ENCODE measurements at regions not wholly inside any gene's neighbourhood (a gene's known extent, or its start where the extent isn't known, plus 50 kb on each side); places are given as distances from the start of the nearest gene placed in this dataset.

DNA sequence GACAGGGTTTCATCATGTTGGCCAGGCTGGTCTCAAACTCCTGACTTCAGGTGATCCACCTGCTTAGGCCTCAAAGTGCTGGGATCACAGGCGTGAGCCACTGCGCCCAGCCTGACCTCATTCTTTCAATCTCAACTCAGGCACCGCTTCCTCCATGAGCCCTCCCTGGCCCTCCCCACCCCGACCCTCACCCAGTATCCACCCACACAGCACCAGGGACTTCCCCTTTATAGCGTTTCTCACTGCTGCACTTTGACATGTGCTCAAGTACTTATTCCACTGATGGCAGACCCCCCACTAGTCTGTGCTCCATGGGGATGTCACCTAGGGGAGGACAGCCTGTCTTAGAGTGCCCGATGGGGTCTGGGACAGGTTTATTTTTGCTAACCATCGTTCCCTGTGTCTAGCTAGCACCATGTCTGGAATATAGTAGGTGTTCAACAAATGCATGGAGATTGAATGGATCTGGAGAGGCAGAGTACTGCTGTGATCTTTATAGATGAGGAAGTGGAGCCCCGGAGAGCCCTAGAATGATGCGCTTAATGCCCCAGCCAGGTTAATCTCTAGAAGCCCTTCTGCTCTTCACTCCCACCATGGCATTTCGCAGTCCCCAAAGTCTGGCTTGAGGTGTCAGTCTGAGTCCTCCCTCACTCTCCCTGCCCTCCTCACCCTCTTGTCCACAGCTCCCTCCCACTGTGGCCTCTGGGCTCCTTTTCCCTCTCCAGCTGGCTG, 258.8 kb downstream of the RPS24 start:
- intact Hi-C loops (cut with DNase I): no loop called here
- no peak for DNase-seq
- H3K27ac ChIP-seq: no peak overlapping the region
- 84 to 87% (median 85%) methylated on average over 10 of the region's 10 CpGs for WGBS, 3 donors
- no peaks in the 10 kb centered on the region for H3K27me3 ChIP-seq
- H3K4me3 ChIP-seq: no peak overlapping the region
- TF ChIP-seq POLR2A (IDR thresholded peaks at IDR 0.05) (no peak), EP300 (IDR thresholded peaks at IDR 0.05) (no peak), CTCF (IDR thresholded peaks at IDR 0.05) (no peak)
- H3K36me3 ChIP-seq: no peaks in the 10 kb centered on the region
- no peaks in the 10 kb centered on the region for H3K9me3 ChIP-seq
- no peaks in the 10 kb centered on the region for H3K4me1 ChIP-seq (ENCODE audit: insufficient read depth)

DNA sequence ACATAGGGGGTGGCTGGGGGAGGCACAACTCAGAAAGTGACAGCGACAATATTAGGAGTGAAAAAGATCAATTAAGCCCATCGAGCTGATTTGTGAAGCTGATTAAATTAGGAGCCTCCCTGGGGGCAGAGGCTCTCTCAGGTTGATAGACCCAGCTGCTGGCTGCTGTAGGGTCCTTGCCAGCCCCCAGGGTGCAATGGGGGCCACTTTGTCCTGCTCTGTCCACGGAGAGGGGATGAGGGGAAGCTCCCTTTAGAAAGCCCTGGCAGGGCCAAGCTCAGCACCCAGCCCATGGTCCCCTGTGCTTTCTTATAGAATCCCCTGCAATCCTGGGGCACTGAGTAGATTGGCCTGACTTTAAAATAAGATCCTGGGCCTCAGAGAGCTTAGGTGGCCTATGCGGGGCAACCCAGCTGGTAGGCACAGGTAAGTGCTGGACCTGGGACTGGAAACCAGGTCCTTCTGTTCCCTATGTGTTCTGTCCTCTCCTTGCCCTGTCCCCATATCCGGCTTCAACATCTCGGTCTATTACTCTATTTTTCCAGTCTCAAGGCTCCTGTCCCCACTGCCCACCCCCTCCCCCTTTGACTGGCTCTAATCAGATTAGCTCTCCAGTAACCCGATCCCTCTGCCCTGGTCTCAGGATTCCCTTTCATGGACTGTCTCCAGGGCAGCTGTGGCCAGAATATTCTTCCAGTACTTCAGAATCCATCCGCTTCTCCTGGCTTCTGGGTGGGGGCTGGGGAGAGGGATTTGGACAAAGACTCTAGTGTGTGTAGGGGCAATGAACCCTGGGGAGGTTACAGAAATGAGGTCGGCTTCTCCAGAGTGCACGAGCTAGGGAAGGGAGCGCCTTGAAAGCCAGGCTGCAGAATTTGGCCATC, 259.6 kb downstream of the RPS24 start:
- no peak for TF ChIP-seq CTCF (IDR thresholded peaks at IDR 0.05)
- TF ChIP-seq POLR2A (IDR thresholded peaks at IDR 0.05): no peak
- TF ChIP-seq EP300 (IDR thresholded peaks at IDR 0.05): no peak
- intact Hi-C loops (cut with DNase I): no loop called here

GRCh38 chr10:78295242-78295641, 261.6 kb downstream of the RPS24 start:
- 92 to 96% (median 94%) methylated on average over 7 of the region's 7 CpGs for WGBS, 3 donors
- no peak for TF ChIP-seq EP300 (IDR thresholded peaks at IDR 0.05)
- no peak for TF ChIP-seq CTCF (IDR thresholded peaks at IDR 0.05)
- no peak for TF ChIP-seq POLR2A (IDR thresholded peaks at IDR 0.05)
- DNase-seq: no peak
- H3K4me1 ChIP-seq (ENCODE audit: insufficient read depth): no peaks in the 10 kb centered on the region
- H3K4me3 ChIP-seq: no peak overlapping the region
- H3K9me3 ChIP-seq: no peaks in the 10 kb centered on the region
- no peaks in the 10 kb centered on the region for H3K36me3 ChIP-seq
- no peaks in the 10 kb centered on the region for H3K27me3 ChIP-seq
- no peak overlapping the region for H3K27ac ChIP-seq
- intact Hi-C loops (cut with DNase I): no loop called here

More for the DNA sequence above, 259.6 kb downstream of the RPS24 start:
- no peak for DNase-seq
- H3K4me3 ChIP-seq: no peak overlapping the region
- H3K9me3 ChIP-seq: no peaks in the 10 kb centered on the region
- H3K4me1 ChIP-seq (ENCODE audit: insufficient read depth): no peaks in the 10 kb centered on the region
- no peaks in the 10 kb centered on the region for H3K27me3 ChIP-seq
- H3K36me3 ChIP-seq: no peaks in the 10 kb centered on the region
- 79 to 85% (median 80%) methylated on average over 11 of the region's 11 CpGs for WGBS, 3 donors
- H3K27ac ChIP-seq: no peak overlapping the region

DNA sequence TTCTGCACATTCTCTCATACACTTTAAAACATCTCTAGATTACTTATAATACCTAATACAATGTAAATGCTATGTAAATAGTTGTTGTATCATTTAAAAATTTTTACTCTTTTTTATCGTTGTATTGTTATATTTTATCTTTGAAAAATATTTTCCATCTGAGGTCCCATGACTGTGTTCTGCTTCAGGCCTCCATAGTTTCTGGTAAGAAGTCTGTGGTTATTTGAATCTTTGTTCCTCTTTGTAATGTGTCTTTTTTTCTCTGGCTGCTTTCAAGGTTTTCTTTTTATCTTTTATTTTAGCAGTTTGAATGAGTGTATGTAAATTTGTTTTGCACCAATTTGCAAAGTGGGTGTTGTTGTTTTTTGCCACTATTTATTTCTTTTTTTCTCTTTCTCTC, 263.1 kb downstream of the RPS24 start:
- DNase-seq: no peak
- 30 to 38% (median 34%) methylated on average over 1 of the region's 1 CpG for WGBS, 3 donors
- no peaks in the 10 kb centered on the region for H3K4me1 ChIP-seq (ENCODE audit: insufficient read depth)
- no peak for TF ChIP-seq EP300 (IDR thresholded peaks at IDR 0.05)
- TF ChIP-seq CTCF (IDR thresholded peaks at IDR 0.05): no peak
- TF ChIP-seq POLR2A (IDR thresholded peaks at IDR 0.05): no peak
- H3K27me3 ChIP-seq: no peaks in the 10 kb centered on the region
- no peak overlapping the region for H3K27ac ChIP-seq
- H3K36me3 ChIP-seq: no peaks in the 10 kb centered on the region
- no peak overlapping the region for H3K4me3 ChIP-seq
- intact Hi-C loops (cut with DNase I): no loop called here
- H3K9me3 ChIP-seq: no peaks in the 10 kb centered on the region
